ENCODE measurements at regions not wholly inside any gene's neighbourhood (a gene's known extent, or its start where the extent isn't known, plus 50 kb on each side); places are given as distances from the start of the nearest gene placed in this dataset.

- H3K9ac ChIP-seq (ENCODE audit: low read length), result no peak overlapping the region
- Mint-ChIP-seq H3K4me3 (ENCODE audit: unreplicated experiment) (no peak overlapping the region), H3K27me3 (ENCODE audit: low read depth, unreplicated experiment) (no peaks in the 10 kb centered on the region), H3K27ac (ENCODE audit: unreplicated experiment) (no peak overlapping the region), H3K9me3 (ENCODE audit: unreplicated experiment) (no peaks in the 10 kb centered on the region), H3K36me3 (ENCODE audit: low read depth, unreplicated experiment) (no peaks in the 10 kb centered on the region), H3K4me1 (ENCODE audit: low read depth, unreplicated experiment) (no peaks in the 10 kb centered on the region)
- FAIRE-seq (no peak), DNase-seq (ENCODE audit: low read depth) (no peak)
- no peak overlapping the region for H3K4me3 ChIP-seq (ENCODE audit: insufficient read depth, low read depth, low read length)
- TF ChIP-seq CTCF (IDR thresholded peaks at IDR 0.05; ENCODE audit: insufficient read depth, low read depth, low read length) (no peak), EZH2 (IDR thresholded peaks at IDR 0.05; ENCODE audit: insufficient read depth, low read length) (no peak)
- no peaks in the 10 kb centered on the region for H3K9me3 ChIP-seq (ENCODE audit: insufficient read depth, low read depth, low read length)
- H3K4me2 ChIP-seq (ENCODE audit: low read length), result no peak overlapping the region
- no peak overlapping the region for H3K27ac ChIP-seq (ENCODE audit: low read depth, low read length)
- no peak overlapping the region for H2AFZ ChIP-seq (ENCODE audit: low read depth, low read length)
- no peaks in the 10 kb centered on the region for H4K20me1 ChIP-seq (ENCODE audit: insufficient read depth, low read length)
- no peaks in the 10 kb centered on the region for H3K36me3 ChIP-seq (ENCODE audit: insufficient read depth, low read length)
- H3K4me1 ChIP-seq (ENCODE audit: insufficient read depth, low read length), result no peaks in the 10 kb centered on the region
- no peaks in the 10 kb centered on the region for H3K79me2 ChIP-seq (ENCODE audit: insufficient read depth, low read length)
- no peaks in the 10 kb centered on the region for H3K27me3 ChIP-seq (ENCODE audit: insufficient read depth, low read length)
Measured at GRCh38 chr12:14169281-14169680, 187.9 kb upstream of the GRIN2B start.

GRCh38 chr12:14171106-14171505, 189.7 kb upstream of the GRIN2B start:
- no peak overlapping the region for H3K4me3 ChIP-seq (ENCODE audit: insufficient read depth, low read depth, low read length)

More at GRCh38 chr12:14171106-14171505, 189.7 kb upstream of the GRIN2B start:
- FAIRE-seq, result no peak
- Histone ChIP-seq H3K9ac (ENCODE audit: low read length) (no peak overlapping the region), H3K4me1 (ENCODE audit: insufficient read depth, low read length) (no peaks in the 10 kb centered on the region), H3K27me3 (ENCODE audit: insufficient read depth, low read length) (no peaks in the 10 kb centered on the region), H3K36me3 (ENCODE audit: insufficient read depth, low read length) (no peaks in the 10 kb centered on the region), H3K9me3 (ENCODE audit: insufficient read depth, low read depth, low read length) (no peaks in the 10 kb centered on the region), H2AFZ (ENCODE audit: low read depth, low read length) (no peak overlapping the region), H3K27ac (ENCODE audit: low read depth, low read length) (no peak overlapping the region), H3K4me2 (ENCODE audit: low read length) (no peak overlapping the region), H4K20me1 (ENCODE audit: insufficient read depth, low read length) (no peaks in the 10 kb centered on the region), H3K79me2 (ENCODE audit: insufficient read depth, low read length) (no peaks in the 10 kb centered on the region)
- H3K4me1 Mint-ChIP-seq (ENCODE audit: low read depth, unreplicated experiment), result no peaks in the 10 kb centered on the region
- DNase-seq (ENCODE audit: low read depth), result no peak
- TF ChIP-seq EZH2 (IDR thresholded peaks at IDR 0.05; ENCODE audit: insufficient read depth, low read length) (no peak), CTCF (IDR thresholded peaks at IDR 0.05; ENCODE audit: insufficient read depth, low read depth, low read length) (no peak)
- no peaks in the 10 kb centered on the region for H3K9me3 Mint-ChIP-seq (ENCODE audit: unreplicated experiment)
- no peak overlapping the region for H3K4me3 Mint-ChIP-seq (ENCODE audit: unreplicated experiment)
- H3K27me3 Mint-ChIP-seq (ENCODE audit: low read depth, unreplicated experiment), result peaks cover 2% of the 10 kb centered on the region
- no peak overlapping the region for H3K27ac Mint-ChIP-seq (ENCODE audit: unreplicated experiment)
- no peaks in the 10 kb centered on the region for H3K36me3 Mint-ChIP-seq (ENCODE audit: low read depth, unreplicated experiment)
